Stomach (tissue), 8 donors: ENCODE measurements at regions not wholly inside any gene's neighbourhood (a gene's known extent, or its start where the extent isn't known, plus 50 kb on each side); places are given as distances from the start of the nearest gene placed in this dataset.

Experiments
- DNase-seq, 2 donors: peaks; one replicate each; pipeline versions ENCODE4 v3.0.0 to v3.0.0-alpha.2; 2013 to 2019
- H3K27ac ChIP-seq, 5 donors: fragments of 200-600 bp in 4 of 5; sonication (generic) in 4 of 5; one replicate each; pipeline ENCODE4 v1.5.1; 2013 to 2019; ENCODE audit warnings: mild to moderate bottlenecking in 1 of 5, moderate library complexity in 1 of 5
- H3K27me3 ChIP-seq, 3 donors: fragments of 200-600 bp; sonication (generic); one replicate each; pipeline ENCODE4 v1.5.1; 2017 to 2019; ENCODE audit warnings: mixed run types in 1 of 3
- H3K36me3 ChIP-seq, 4 donors: fragments of 200-600 bp; sonication (generic); 1 replicate in 3 of 4; 2 replicates in 1 of 4; pipeline ENCODE4 v1.5.1; 2016 to 2019
- H3K4me1 ChIP-seq, 4 donors: fragments of 200-600 bp; sonication (generic); one replicate each; pipeline ENCODE4 v1.5.1; 2016 to 2019
- H3K4me3 ChIP-seq, 4 donors: fragments of 200-600 bp; sonication (generic) in 3 of 4; one replicate each; pipeline ENCODE4 v1.5.1; 2016 to 2019; ENCODE audit warnings: mild to moderate bottlenecking in 1 of 4
- H3K9me3 ChIP-seq, 4 donors: fragments of 200-600 bp; sonication (generic); one replicate each; pipeline ENCODE4 v1.5.1; 2016 to 2019
- EP300 ChIP-seq: sonication (generic); formaldehyde crosslinking; IDR thresholded peaks from one replicate; pipeline ENCODE4 v1.6.1; 2017; ENCODE audit warnings: antibody characterized with exemption
- POLR2A ChIP-seq, 4 donors: fragments of 450-650 bp; IDR thresholded peaks; one replicate each; pipeline ENCODE4 v1.6.1; 2016; ENCODE audit warnings: antibody characterized with exemption in 4 of 4, control low read depth in 2 of 4, mild to moderate bottlenecking in 1 of 4, moderate library complexity in 1 of 4
- POLR2AphosphoS5 ChIP-seq, 3 donors: sonication (generic); formaldehyde crosslinking; IDR thresholded peaks; one replicate each; pipeline ENCODE4 v1.6.1; 2016; ENCODE audit warnings: antibody characterized with exemption in 3 of 3
- WGBS, 5 donors: extraction: QIAGEN DNeasy Blood & Tissue Kit in 3 of 5; methylation state at CpG; one replicate each; pipeline versions ENCODE4 v1.1.5 to v1.1.7; 2013 to 2018; 5-methylcytosine and 5-hydroxymethylcytosine counted together
- intact Hi-C: fragments of 100-400 bp; cut with DNase I; formaldehyde crosslinking; loops from one replicate; pipeline ENCODE4 v1.15.1; 2023; ENCODE audit warnings: low total_unique reads
- TF ChIP-seq, protein P1 (sequence below), 7 experiments: fragments of 450-650 bp in 4 of 7; fragments of 200-600 bp in 3 of 7; sonication (generic) in 3 of 7; IDR thresholded peaks; one replicate each; pipeline ENCODE4 v1.5.1; 2016 to 2019; ENCODE audit warnings: antibody characterized with exemption in 7 of 7, control low read depth in 2 of 7, mild to moderate bottlenecking in 1 of 7
- donor health status: healthy with polysubstance abuse.
- donor health status: Bipolar disorder and iron deficiency.
- donor health status: healthy.

DNA sequence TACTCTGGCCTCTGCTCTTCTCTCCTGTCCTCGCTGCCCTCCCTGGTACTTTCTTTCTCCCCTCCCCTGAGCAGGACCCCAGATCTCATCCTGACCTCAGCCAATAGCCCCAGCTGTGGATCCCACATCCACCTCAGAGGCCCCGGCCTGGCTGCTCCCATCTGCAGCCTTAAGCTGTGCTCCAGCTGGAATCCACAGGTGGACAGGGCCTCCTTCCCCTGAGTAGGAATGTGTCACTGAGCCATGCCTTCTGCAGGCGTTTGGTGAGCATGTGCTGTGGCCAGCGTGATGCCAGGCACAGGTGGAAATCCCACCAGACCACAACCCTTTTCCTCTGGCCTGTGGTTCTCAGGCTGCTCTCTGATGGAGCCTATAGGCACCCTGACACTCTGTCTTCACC, 68.9 kb downstream of the C5orf15 start:
- no peaks in the 10 kb centered on the region for H3K4me1 ChIP-seq
- H3K4me3 ChIP-seq: no peak overlapping the region
- intact Hi-C loops: no loop called here
- no peak for DNase-seq
- no peaks in the 10 kb centered on the region for H3K27me3 ChIP-seq
- WGBS, 5 donors: 79 to 90% (median 84%) methylated on average over 3 to 4 of the region's 4 CpGs
- no peak overlapping the region for H3K27ac ChIP-seq
- no peaks in the 10 kb centered on the region for H3K9me3 ChIP-seq
- TF ChIP-seq POLR2A (IDR thresholded peaks at IDR 0.05): no peak
- TF ChIP-seq EP300: no peak
- TF ChIP-seq POLR2AphosphoS5 (IDR thresholded peaks at IDR 0.05): no peak
- TF ChIP-seq, protein P1, sequence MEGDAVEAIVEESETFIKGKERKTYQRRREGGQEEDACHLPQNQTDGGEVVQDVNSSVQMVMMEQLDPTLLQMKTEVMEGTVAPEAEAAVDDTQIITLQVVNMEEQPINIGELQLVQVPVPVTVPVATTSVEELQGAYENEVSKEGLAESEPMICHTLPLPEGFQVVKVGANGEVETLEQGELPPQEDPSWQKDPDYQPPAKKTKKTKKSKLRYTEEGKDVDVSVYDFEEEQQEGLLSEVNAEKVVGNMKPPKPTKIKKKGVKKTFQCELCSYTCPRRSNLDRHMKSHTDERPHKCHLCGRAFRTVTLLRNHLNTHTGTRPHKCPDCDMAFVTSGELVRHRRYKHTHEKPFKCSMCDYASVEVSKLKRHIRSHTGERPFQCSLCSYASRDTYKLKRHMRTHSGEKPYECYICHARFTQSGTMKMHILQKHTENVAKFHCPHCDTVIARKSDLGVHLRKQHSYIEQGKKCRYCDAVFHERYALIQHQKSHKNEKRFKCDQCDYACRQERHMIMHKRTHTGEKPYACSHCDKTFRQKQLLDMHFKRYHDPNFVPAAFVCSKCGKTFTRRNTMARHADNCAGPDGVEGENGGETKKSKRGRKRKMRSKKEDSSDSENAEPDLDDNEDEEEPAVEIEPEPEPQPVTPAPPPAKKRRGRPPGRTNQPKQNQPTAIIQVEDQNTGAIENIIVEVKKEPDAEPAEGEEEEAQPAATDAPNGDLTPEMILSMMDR (IDR thresholded peaks at IDR 0.05): no peak
- no peaks in the 10 kb centered on the region for H3K36me3 ChIP-seq

DNA sequence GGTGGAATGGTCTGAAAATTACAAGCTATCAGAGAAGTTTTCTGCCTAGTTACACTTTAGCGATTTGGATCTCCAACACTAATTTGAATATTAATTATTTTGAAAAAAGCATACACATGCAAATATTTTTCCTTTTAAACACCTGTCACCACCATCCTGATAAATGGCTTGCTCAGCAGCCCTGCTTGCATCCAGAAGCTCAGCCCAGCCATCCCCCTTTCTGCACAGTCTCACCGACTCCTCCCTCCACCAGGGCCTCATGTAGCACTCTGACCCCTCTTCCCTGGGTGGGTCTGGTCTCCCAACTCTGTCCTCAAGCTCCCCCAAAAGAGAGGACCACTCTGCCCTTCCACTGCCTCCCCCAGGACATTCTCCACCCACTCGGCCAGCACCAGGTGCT, 70.0 kb downstream of the C5orf15 start:
- Histone ChIP-seq H3K27me3 (no peaks in the 10 kb centered on the region), H3K4me3 (no peak overlapping the region), H3K9me3 (no peaks in the 10 kb centered on the region), H3K27ac (no peak overlapping the region), H3K36me3 (no peaks in the 10 kb centered on the region), H3K4me1 (no peaks in the 10 kb centered on the region)
- TF ChIP-seq POLR2A (IDR thresholded peaks at IDR 0.05): no peak
- TF ChIP-seq, protein P1 (IDR thresholded peaks at IDR 0.05): no peak
- TF ChIP-seq POLR2AphosphoS5 (IDR thresholded peaks at IDR 0.05): no peak
- TF ChIP-seq EP300: no peak
- 77 to 83% (median 79%) methylated on average over 3 of the region's 3 CpGs for WGBS, 5 donors
- intact Hi-C loops: no loop called here
- no peak for DNase-seq

DNA sequence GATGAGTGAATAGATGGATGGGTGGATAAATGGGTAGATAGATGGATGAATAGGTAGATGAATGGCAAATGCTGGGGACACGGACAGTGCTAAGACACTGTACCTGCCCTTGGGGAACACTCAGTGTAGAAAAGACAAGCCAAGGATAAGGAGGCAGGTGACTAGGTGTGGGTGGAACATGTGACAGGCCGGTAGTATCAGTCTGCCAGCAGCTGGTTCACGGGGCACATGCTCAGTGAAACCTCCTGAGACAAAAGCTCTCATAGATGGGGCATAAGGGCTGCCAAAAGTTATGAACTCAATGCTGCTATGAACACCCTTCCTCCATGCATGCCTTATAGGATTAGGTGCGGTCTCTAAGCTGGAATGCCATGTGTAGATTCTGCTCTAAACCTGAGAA, 71.0 kb downstream of the C5orf15 start:
- no peaks in the 10 kb centered on the region for H3K36me3 ChIP-seq
- intact Hi-C loops: no loop called here
- H3K4me3 ChIP-seq: no peak overlapping the region
- H3K27ac ChIP-seq: no peak overlapping the region
- H3K4me1 ChIP-seq: no peaks in the 10 kb centered on the region
- TF ChIP-seq POLR2A (IDR thresholded peaks at IDR 0.05) (no peak), POLR2AphosphoS5 (IDR thresholded peaks at IDR 0.05) (no peak), EP300 (no peak)
- TF ChIP-seq, protein P1 (IDR thresholded peaks at IDR 0.05): no peak
- WGBS, 5 donors: 68 to 86% (median 74%) methylated on average over 4 of the region's 4 CpGs
- DNase-seq: no peak
- no peaks in the 10 kb centered on the region for H3K27me3 ChIP-seq
- H3K9me3 ChIP-seq: no peaks in the 10 kb centered on the region

DNA sequence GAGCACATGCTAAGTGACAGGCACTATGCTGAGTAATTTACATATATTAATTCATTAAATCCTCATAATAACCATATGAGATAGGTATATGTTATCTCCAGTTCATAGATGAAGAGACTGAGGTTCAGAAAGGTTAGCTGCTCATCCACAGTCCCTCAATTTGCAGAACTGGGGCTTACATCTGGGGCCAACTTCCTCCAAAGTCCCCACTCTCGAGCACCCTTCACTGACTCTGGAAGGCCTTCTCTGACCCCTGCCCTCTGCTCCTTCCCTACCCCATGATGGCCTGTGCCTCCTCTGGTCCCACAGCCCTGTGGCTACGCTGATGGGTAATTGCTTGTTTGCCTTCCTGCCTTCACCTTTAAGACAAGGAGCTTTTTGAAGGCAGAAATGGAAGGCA, 71.6 kb downstream of the C5orf15 start:
- no peaks in the 10 kb centered on the region for H3K27me3 ChIP-seq
- intact Hi-C loops: no loop called here
- WGBS, 5 donors: 83 to 95% (median 90%) methylated on average over 2 of the region's 2 CpGs
- H3K4me3 ChIP-seq: no peak overlapping the region
- no peaks in the 10 kb centered on the region for H3K9me3 ChIP-seq
- H3K4me1 ChIP-seq: no peaks in the 10 kb centered on the region
- no peak overlapping the region for H3K27ac ChIP-seq
- DNase-seq: no peak
- H3K36me3 ChIP-seq: no peaks in the 10 kb centered on the region
- TF ChIP-seq, protein P1 (IDR thresholded peaks at IDR 0.05): no peak
